GM15510 (cell line): ENCODE measurements at regions not wholly inside any gene's neighbourhood (a gene's known extent, or its start where the extent isn't known, plus 50 kb on each side); places are given as distances from the start of the nearest gene placed in this dataset.

Experiments used
- POLR2A ChIP-seq: IDR thresholded peaks from 3 replicates; pipeline ENCODE4 v1.6.1; 2011; ENCODE audit warnings: borderline replicate concordance; ENCODE audit not compliant: insufficient read length; ENCODE audit errors: extremely low read depth

DNA sequence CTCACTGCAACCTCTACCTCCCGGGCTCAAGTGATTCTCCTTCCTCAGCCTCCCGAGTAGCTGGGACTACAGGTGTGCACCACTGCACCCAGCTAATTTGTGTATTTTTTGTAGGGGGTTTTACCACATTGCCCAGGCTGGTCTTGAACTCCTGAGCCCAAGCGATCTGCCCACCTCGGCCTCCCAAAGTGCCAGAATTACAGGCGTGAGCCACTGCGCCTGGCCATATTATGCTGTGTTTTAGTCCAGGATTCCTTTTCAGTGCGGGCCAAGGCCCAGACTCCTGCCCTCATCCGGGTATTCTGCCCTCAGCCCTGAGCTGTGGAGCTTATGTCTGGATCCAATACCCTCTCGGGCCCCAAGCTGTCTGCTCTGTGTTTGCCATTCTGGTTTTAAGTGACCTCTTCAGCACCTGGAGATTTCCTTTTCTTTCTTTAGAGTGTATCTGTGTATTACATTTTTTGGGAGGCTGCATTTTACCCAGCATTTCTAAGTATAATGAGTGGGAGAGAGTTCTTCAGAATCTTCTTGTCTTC is 114.9 kb downstream of the BUB3 start:
- no peak for TF ChIP-seq POLR2A

- no peak for TF ChIP-seq POLR2A
These were observed 115.5 kb downstream of the BUB3 start for GRCh38 chr10:123269675-123270074.

DNA sequence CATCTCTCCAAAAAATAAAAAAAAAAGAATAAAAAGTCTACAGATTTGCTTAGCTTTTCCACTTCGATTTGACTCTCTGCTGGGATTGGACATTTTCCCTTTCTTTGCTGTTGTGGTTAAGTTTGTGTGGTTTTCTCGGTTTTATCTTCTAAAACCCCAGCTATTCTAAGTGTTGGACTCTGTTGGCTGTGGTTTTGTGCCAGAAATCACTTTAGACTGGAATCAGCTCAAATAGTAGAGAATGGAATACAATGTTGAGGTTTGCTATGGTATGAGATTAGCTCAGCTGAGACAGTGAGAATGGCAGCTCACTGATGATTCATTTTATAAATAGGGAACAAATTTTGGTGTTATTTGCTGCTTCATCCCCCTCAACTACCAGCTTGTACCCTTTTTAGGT is 116.0 kb downstream of the BUB3 start:
- TF ChIP-seq POLR2A = no peak

DNA sequence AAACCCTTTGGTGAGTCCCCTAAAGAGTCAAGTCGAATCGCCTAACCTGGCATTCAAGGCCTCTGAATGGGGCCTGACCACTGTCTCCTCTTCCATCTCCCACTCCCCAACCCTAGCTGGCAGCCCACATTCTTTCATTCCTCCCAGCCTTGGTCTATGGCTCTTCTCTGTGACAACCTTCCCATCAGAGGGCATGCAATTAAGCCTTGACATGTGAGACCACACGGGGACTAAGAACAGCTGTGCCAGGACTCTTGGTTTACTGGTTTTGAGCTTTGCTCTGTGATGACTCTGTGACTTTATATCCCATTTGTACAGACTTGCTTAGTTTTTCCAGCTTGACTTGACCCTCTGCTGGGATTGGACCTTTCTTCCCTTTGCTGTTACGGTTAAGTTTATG is 116.6 kb downstream of the BUB3 start:
- no peak for TF ChIP-seq POLR2A

DNA sequence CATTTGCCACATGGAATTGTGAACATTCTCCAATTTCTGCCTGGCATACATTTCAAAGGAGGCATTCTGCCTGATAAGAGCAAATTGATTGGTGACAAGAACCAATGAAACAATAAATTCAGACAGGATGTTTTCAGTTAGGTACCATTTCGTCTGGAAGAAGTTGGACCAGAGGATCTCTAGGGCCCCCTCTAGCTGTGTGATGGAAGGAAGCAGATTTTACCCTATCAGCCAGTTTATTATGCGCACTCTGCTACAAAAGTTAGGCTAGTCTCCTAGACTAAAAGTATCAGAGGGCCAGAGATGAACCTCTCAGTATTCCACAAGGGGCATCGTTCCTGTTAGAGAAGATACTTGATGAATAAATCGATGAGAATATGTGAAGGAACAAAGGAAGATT is 118.0 kb downstream of the BUB3 start:
- TF ChIP-seq POLR2A = no peak

DNA sequence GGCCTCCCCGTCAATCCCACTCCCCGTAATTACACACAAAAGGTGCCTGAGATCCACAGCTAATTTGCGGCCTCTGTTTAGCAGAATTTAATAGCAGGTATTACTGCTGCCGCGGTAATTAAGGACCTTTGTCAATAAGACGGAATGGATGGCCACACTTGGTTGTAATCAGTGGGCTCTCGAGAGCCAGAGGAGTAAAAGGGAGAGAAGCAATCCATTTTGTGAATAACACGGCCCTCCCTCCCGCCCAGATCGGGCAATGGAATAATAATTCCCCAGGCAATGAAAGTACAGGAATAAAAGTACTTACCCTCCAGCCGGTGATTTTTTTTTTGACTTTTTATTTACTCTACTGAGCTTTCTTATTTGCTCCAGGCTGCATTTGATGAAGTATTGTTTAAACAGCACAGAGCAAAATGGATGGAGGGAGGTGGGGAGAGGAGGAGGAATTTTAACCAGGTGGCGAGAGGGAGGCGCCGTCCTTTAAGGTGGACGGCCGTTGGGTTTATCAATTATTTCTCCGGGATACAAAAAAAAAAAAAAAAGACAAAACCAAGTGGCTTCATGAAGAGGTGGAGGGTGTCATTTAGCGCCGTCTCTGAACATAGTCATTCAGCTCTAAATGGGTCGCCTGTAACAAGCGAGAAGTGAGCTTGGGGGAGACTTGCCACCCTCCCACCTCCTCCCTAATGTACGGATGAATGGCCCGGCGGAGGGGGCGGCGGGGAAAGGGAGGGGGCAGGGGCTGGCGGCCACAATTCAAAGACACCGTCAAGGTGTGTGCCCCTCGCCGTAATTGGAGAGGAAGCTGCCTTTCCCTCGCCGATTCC is 120.3 kb downstream of the BUB3 start:
- no peak for TF ChIP-seq POLR2A

- no peak for TF ChIP-seq POLR2A
These were observed 120.9 kb downstream of the BUB3 start for GRCh38 chr10:123275136-123275564.

DNA sequence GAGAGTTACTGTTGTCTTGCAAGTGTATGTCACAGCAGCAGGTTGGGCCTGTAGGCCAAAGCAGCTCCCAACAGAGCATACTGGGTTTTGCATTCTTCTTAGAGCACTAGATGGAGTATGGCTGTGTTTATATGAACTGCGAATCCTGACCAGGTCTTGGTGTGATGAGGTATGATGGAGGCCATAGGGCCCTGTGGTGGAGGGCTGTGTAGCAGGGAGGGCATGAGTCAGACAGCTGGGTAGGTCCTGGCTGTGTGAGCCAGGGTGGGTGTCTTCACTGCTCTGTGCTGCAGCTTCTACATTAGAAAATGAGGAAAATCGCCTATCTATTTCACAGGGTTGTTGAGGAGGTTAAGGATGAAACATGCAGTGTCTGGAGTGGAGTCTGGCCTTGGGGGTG is 124.2 kb downstream of the BUB3 start:
- TF ChIP-seq POLR2A = no peak

DNA sequence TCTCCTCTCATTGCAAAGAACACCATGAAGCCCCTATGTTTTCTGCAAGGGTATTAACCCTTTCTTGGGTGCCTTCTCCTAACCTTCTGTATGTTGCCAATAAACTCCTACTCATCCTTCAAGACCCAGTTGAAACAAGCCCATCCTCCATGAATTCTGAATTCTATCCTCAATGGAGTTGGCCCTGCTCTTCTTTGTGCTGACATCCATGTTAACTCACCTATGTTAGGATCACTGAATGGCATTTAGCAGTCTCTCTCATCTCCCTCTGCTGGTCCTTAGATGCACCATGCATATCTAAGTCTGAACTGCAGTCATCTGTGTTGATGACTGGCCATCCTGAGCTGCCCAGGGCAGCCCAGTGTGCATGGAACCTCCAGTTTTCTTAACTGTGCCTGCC is 129.8 kb downstream of the BUB3 start:
- no peak for TF ChIP-seq POLR2A

- no peak for TF ChIP-seq POLR2A
These were observed 133.5 kb downstream of the BUB3 start for GRCh38 chr10:123287594-123288247.

DNA sequence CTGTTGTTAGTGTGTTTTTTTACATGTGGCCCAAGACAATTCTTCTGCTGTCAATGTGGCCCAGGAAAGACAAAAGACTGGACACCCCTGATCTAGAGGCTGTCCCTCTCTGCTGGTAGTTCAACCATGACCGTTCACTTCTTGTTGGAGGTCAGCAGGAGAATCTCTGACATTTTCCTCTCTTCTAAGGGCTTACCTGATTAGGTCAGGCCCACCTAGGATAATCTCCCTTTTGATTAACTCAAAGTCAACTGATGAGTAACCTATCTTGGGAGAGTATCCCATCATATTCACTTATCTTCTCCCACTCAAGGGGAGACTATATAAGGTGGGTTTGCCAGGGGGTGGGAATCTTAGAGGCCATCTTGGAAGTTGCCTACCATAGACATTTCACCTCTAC is 135.2 kb downstream of the BUB3 start:
- TF ChIP-seq POLR2A = no peak

- no peak for TF ChIP-seq POLR2A
These were observed 139.9 kb downstream of the BUB3 start for GRCh38 chr10:123294109-123294508.

DNA sequence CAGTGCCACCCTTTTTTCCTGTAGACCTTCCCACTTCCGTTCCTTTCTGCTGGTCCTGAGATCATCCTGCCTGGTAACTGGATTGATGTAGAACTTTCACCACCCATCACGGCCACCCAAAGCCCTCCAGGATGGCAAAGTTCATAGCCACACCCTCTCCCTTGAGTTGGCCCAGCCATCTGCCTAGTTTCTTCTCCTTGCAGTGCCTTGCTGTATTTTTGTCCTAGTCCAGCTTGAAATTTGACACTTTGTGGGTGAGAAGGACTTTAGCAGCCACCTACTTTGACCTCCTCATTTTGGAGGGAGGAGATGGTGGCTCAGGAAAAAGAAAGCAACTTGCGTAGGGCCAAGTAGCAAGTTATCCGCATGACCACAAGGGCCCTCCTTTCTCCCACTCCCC is 140.7 kb downstream of the BUB3 start:
- no peak for TF ChIP-seq POLR2A

GRCh38 chr10:123295644-123296043 is 141.4 kb downstream of the BUB3 start:
- TF ChIP-seq POLR2A = no peak

- TF ChIP-seq POLR2A = no peak
These were observed 143.0 kb downstream of the BUB3 start for GRCh38 chr10:123297175-123297574.

GRCh38 chr10:123298583-123298982 is 144.4 kb downstream of the BUB3 start:
- no peak for TF ChIP-seq POLR2A
